OCI-LY7 (cell line): ENCODE measurements at regions not wholly inside any gene's neighbourhood (a gene's known extent, or its start where the extent isn't known, plus 50 kb on each side); places are given as distances from the start of the nearest gene placed in this dataset.

Experiments used
- BruUV-seq: library from RNA; stranded (reverse); fragments of 400-500 nt; replicated peaks from 2 replicates; lab custom pipeline; 2021; lab: Mats Ljungman, UMichigan
- CTCF ChIA-PET: fragments of 300-600 bp; sonication (Branson Sonifier 250); formaldehyde crosslinking; loops from one replicate; lab custom pipeline; 2022; ENCODE audit warnings: antibody characterized with exemption; ENCODE audit not compliant: unreplicated experiment; lab: Charles Lee
- POLR2A ChIA-PET: fragments of 300-600 bp; sonication (Branson Sonifier 250); formaldehyde crosslinking; loops from one replicate; lab custom pipeline; 2022; ENCODE audit warnings: antibody characterized with exemption; lab: Charles Lee
- DNase-seq: peaks from one replicate; pipeline ENCODE4 v3.0.0-alpha.2; 2015; ENCODE audit warnings: low spot score
- H2AFZ ChIP-seq: fragments of 200-600 bp; sonication (generic), shearing (Covaris generic); 2 replicates; pipeline ENCODE4 v1.6.1; 2014; ENCODE audit warnings: mild to moderate bottlenecking, antibody characterized with exemption, low read length, moderate library complexity
- H3K27ac ChIP-seq: fragments of 200-600 bp; sonication (generic); 2 replicates; pipeline ENCODE4 v1.5.1; 2014; ENCODE audit warnings: mixed run types, low read depth, mild to moderate bottlenecking, moderate library complexity, low read length, inconsistent platforms; ENCODE audit not compliant: poor library complexity, severe bottlenecking
- H3K36me3 ChIP-seq: fragments of 200-600 bp; sonication (generic); 2 replicates; pipeline ENCODE4 v1.6.1; 2014; ENCODE audit warnings: mild to moderate bottlenecking, antibody characterized with exemption, low read length, moderate library complexity, mixed read lengths; ENCODE audit not compliant: insufficient read depth
- H3K4me1 ChIP-seq: fragments of 200-600 bp; sonication (generic); 2 replicates; pipeline ENCODE4 v1.5.1; 2014; ENCODE audit warnings: mild to moderate bottlenecking, low read length; ENCODE audit not compliant: insufficient read depth, poor library complexity, severe bottlenecking
- H3K4me2 ChIP-seq: fragments of 200-600 bp; sonication (generic); 2 replicates; pipeline ENCODE4 v1.6.1; 2014; ENCODE audit warnings: mild to moderate bottlenecking, low read length
- H3K4me3 ChIP-seq: fragments of 200-600 bp; sonication (generic); 2 replicates; pipeline ENCODE4 v1.5.1; 2014; ENCODE audit warnings: mild to moderate bottlenecking, low read depth, low read length; ENCODE audit not compliant: poor library complexity, severe bottlenecking
- H3K79me2 ChIP-seq: fragments of 200-600 bp; sonication (generic); 2 replicates; pipeline ENCODE4 v1.6.1; 2016; ENCODE audit warnings: low read depth, mild to moderate bottlenecking, low read length, moderate library complexity, mixed read lengths; ENCODE audit not compliant: insufficient read depth
- H3K9me2 ChIP-seq: fragments of 200-600 bp; sonication (generic); 2 replicates; pipeline ENCODE4 v1.6.1; 2016; ENCODE audit warnings: mild to moderate bottlenecking, low read length, mixed read lengths; ENCODE audit not compliant: insufficient read depth
- H3K9me3 ChIP-seq: fragments of 200-600 bp; sonication (generic); 2 replicates; pipeline ENCODE4 v1.6.1; 2014; ENCODE audit warnings: mild to moderate bottlenecking, mixed run types, low read length, mixed read lengths
- H4K20me1 ChIP-seq: fragments of 200-600 bp; sonication (generic); 2 replicates; pipeline ENCODE4 v1.6.1; 2014; ENCODE audit warnings: mild to moderate bottlenecking, antibody characterized with exemption, low read length, moderate library complexity, mixed read lengths; ENCODE audit not compliant: insufficient read depth
- EZH2phosphoT487 ChIP-seq: fragments of 200-600 bp; sonication (generic); IDR thresholded peaks from 2 replicates; pipeline ENCODE4 v1.6.1; 2018; ENCODE audit warnings: low read depth, borderline replicate concordance, mild to moderate bottlenecking, mixed run types, antibody characterized with exemption, low read length, moderate library complexity, mixed read lengths
- intact Hi-C: fragments of 100-400 bp; cut with micrococcal nuclease; formaldehyde crosslinking; loops from one replicate; pipeline ENCODE4 v1.10.0; 2022; ENCODE audit not compliant: unreplicated experiment
- TF ChIP-seq, protein P1 (sequence below): fragments of 200-600 bp; sonication (generic); conservative IDR thresholded peaks from 2 replicates; pipeline ENCODE4 v1.5.1; 2014; ENCODE audit warnings: mild to moderate bottlenecking, antibody characterized with exemption, low read length, moderate library complexity, mixed read lengths

GRCh38 chr12:87671757-87672156 lies 357.4 kb downstream of the C12orf50 start:
- no peak overlapping the region for H2AFZ ChIP-seq
- CTCF ChIA-PET: no interaction called here
- no peaks in the 10 kb centered on the region for H4K20me1 ChIP-seq
- H3K4me3 ChIP-seq: no peak overlapping the region
- H3K4me1 ChIP-seq: no peaks in the 10 kb centered on the region
- H3K27ac ChIP-seq: no peak overlapping the region
- POLR2A ChIA-PET: interaction anchor here (1.5 kb wide), 1 partner anchor 30 kb away, joined by 3 read pairs; no protein-coding TSS in a partner anchor
- H3K79me2 ChIP-seq: no peaks in the 10 kb centered on the region
- no peaks in the 10 kb centered on the region for H3K9me3 ChIP-seq
- BruUV-seq: no TSS peak
- no peak overlapping the region for H3K4me2 ChIP-seq
- TF ChIP-seq EZH2phosphoT487: no peak
- TF ChIP-seq, protein P1, sequence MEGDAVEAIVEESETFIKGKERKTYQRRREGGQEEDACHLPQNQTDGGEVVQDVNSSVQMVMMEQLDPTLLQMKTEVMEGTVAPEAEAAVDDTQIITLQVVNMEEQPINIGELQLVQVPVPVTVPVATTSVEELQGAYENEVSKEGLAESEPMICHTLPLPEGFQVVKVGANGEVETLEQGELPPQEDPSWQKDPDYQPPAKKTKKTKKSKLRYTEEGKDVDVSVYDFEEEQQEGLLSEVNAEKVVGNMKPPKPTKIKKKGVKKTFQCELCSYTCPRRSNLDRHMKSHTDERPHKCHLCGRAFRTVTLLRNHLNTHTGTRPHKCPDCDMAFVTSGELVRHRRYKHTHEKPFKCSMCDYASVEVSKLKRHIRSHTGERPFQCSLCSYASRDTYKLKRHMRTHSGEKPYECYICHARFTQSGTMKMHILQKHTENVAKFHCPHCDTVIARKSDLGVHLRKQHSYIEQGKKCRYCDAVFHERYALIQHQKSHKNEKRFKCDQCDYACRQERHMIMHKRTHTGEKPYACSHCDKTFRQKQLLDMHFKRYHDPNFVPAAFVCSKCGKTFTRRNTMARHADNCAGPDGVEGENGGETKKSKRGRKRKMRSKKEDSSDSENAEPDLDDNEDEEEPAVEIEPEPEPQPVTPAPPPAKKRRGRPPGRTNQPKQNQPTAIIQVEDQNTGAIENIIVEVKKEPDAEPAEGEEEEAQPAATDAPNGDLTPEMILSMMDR: no peak
- no peak for DNase-seq
- intact Hi-C loops: no loop called here
- H3K36me3 ChIP-seq: no peaks in the 10 kb centered on the region
- no peaks in the 10 kb centered on the region; the same call in 1 of the 2 replicates for H3K9me2 ChIP-seq

DNA sequence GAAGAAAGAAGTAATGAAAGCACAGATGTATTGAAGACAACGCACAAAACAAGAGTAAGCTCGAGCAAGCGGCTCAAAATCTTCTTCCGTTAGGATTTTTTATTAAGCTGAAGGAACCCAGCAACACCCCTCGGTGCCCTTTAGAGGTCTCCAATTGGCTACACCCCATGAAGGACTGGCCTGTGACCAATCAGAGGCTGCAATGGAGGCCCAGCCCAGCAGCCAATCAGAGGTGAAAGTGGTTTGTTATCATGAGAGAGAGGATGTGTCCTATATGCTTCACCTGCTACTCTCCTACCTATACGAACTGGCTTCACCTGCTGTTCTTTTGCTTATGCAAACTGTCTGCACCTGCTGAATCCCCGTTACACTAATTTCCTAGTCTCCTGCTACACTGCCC lies 358.8 kb downstream of the C12orf50 start:
- Histone ChIP-seq H3K27ac (no peak overlapping the region), H3K9me2 (no peaks in the 10 kb centered on the region; the same call in 1 of the 2 replicates), H4K20me1 (no peaks in the 10 kb centered on the region), H2AFZ (no peak overlapping the region), H3K9me3 (no peaks in the 10 kb centered on the region), H3K4me3 (no peak overlapping the region), H3K36me3 (no peaks in the 10 kb centered on the region), H3K4me2 (no peak overlapping the region), H3K4me1 (no peaks in the 10 kb centered on the region), H3K79me2 (no peaks in the 10 kb centered on the region)
- POLR2A ChIA-PET: no interaction called here
- CTCF ChIA-PET: no interaction called here
- DNase-seq: no peak
- TF ChIP-seq, protein P1: no peak
- no peak for TF ChIP-seq EZH2phosphoT487
- BruUV-seq: no TSS peak
- intact Hi-C loops: no loop called here

- Histone ChIP-seq H2AFZ (no peak overlapping the region), H3K36me3 (no peaks in the 10 kb centered on the region), H3K9me3 (no peaks in the 10 kb centered on the region), H3K4me1 (no peaks in the 10 kb centered on the region), H3K4me2 (no peak overlapping the region), H4K20me1 (no peaks in the 10 kb centered on the region), H3K4me3 (no peak overlapping the region), H3K79me2 (no peaks in the 10 kb centered on the region), H3K27ac (no peak overlapping the region), H3K9me2 (no peaks in the 10 kb centered on the region; the same call in 1 of the 2 replicates)
- CTCF ChIA-PET: no interaction called here
- POLR2A ChIA-PET: no interaction called here
- peak; percentile 1 for DNase-seq
- TF ChIP-seq EZH2phosphoT487: no peak
- TF ChIP-seq, protein P1: peak; percentile 24; the same call in 1 of the 2 replicates
- BruUV-seq: no TSS peak
- intact Hi-C loops: no loop called here
Observed at GRCh38 chr12:87667378-87667777, 361.8 kb downstream of the C12orf50 start.
